GM12878 (cell line): ENCODE measurements at regions not wholly inside any gene's neighbourhood (a gene's known extent, or its start where the extent isn't known, plus 50 kb on each side); places are given as distances from the start of the nearest gene placed in this dataset.

Experiments
- EZH2 ChIP-seq: IDR thresholded peaks from 2 replicates; pipeline ENCODE4 v1.6.1; 2012; ENCODE audit warnings: low read depth, mild to moderate bottlenecking, control low read depth, inconsistent platforms, low read length, borderline replicate concordance; ENCODE audit not compliant: control insufficient read depth
- NR2C1 ChIP-seq: fragments of 450-650 bp; IDR thresholded peaks from 2 replicates; pipeline ENCODE4 v1.6.1; 2017; ENCODE audit warnings: antibody characterized with exemption, mild to moderate bottlenecking, moderate library complexity
- NR2C2 ChIP-seq: IDR thresholded peaks from 2 replicates; pipeline ENCODE4 v1.6.1; 2011; ENCODE audit warnings: borderline replicate concordance, low read depth; ENCODE audit not compliant: control insufficient read depth, insufficient read length

DNA sequence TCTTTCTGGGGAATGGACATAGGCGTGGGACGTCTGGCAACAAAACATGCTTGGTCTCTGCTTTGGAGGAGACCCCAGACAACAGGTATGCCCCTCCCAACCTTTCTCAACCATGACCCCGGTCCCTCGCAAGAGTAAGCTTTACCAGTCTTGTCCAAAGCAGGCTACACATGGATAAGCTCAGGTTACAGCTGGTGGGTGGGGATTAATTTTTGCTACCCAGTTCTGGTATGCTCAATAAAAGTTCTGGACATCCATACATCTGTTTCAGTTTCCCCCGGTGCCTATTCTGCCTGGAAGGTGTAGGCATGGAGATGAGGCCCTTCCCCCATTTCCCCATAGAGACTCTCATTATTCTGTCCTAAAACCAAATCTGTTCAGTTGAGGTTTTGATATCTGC, 54.5 kb upstream of the NOCT start:
- TF ChIP-seq EZH2 (no peak), NR2C2 (no peak), NR2C1 (no peak)
